ENCODE measurements at regions not wholly inside any gene's neighbourhood (a gene's known extent, or its start where the extent isn't known, plus 50 kb on each side); places are given as distances from the start of the nearest gene placed in this dataset.
"Not testable (repeated sequence)": the region's sequence is repeated elsewhere in the genome, so short reads cannot be mapped to it uniquely, and the experiment has no call there.

GRCh38 chr3:64440498-64440897 is 215.2 kb upstream of the PRICKLE2 start:
- Histone ChIP-seq H3K4me3 (ENCODE audit: severe bottlenecking) (no peak overlapping the region), H3K36me3 (ENCODE audit: low read depth) (no peaks in the 10 kb centered on the region), H3K9me3 (ENCODE audit: severe bottlenecking) (no peaks in the 10 kb centered on the region), H3K27ac (ENCODE audit: poor library complexity, severe bottlenecking) (peak overlapping the region; percentile 27), H3K27me3 (ENCODE audit: insufficient read depth, poor library complexity, severe bottlenecking) (peaks cover 6% of the 10 kb centered on the region), H3K4me1 (ENCODE audit: insufficient read depth, poor library complexity, severe bottlenecking) (peaks cover 15% of the 10 kb centered on the region)
- DNase-seq (ENCODE audit: low spot score) (no peak), ATAC-seq (ENCODE audit: low read depth) (peak; percentile 81)
- TF ChIP-seq CTCF (IDR thresholded peaks at IDR 0.05; ENCODE audit: poor library complexity, severe bottlenecking), result no peak

GRCh38 chr3:64438812-64439211 is 213.5 kb upstream of the PRICKLE2 start:
- H3K4me1 ChIP-seq (ENCODE audit: insufficient read depth, poor library complexity, severe bottlenecking), result peaks cover 15% of the 10 kb centered on the region
- H3K36me3 ChIP-seq (ENCODE audit: low read depth), result no peaks in the 10 kb centered on the region
- H3K27ac ChIP-seq (ENCODE audit: poor library complexity, severe bottlenecking), result no peak overlapping the region
- no peaks in the 10 kb centered on the region for H3K9me3 ChIP-seq (ENCODE audit: severe bottlenecking)
- DNase-seq (ENCODE audit: low spot score) (no peak), ATAC-seq (ENCODE audit: low read depth) (no peak)
- TF ChIP-seq CTCF (IDR thresholded peaks at IDR 0.05; ENCODE audit: poor library complexity, severe bottlenecking), result no peak
- no peaks in the 10 kb centered on the region for H3K27me3 ChIP-seq (ENCODE audit: insufficient read depth, poor library complexity, severe bottlenecking)
- H3K4me3 ChIP-seq (ENCODE audit: severe bottlenecking), result no peak overlapping the region

GRCh38 chr3:64438066-64438465 is 212.8 kb upstream of the PRICKLE2 start:
- TF ChIP-seq CTCF (IDR thresholded peaks at IDR 0.05; ENCODE audit: poor library complexity, severe bottlenecking), result no peak
- H3K27me3 ChIP-seq (ENCODE audit: insufficient read depth, poor library complexity, severe bottlenecking), result no peaks in the 10 kb centered on the region
- H3K27ac ChIP-seq (ENCODE audit: poor library complexity, severe bottlenecking), result no peak overlapping the region
- peaks cover 15% of the 10 kb centered on the region for H3K4me1 ChIP-seq (ENCODE audit: insufficient read depth, poor library complexity, severe bottlenecking)
- DNase-seq (ENCODE audit: low spot score), result no peak
- no peak for ATAC-seq (ENCODE audit: low read depth)
- H3K36me3 ChIP-seq (ENCODE audit: low read depth), result no peaks in the 10 kb centered on the region
- H3K4me3 ChIP-seq (ENCODE audit: severe bottlenecking), result no peak overlapping the region
- no peaks in the 10 kb centered on the region for H3K9me3 ChIP-seq (ENCODE audit: severe bottlenecking)

- no peak for TF ChIP-seq CTCF (IDR thresholded peaks at IDR 0.05; ENCODE audit: poor library complexity, severe bottlenecking)
- ATAC-seq (ENCODE audit: low read depth), result no peak
- Histone ChIP-seq H3K27me3 (ENCODE audit: insufficient read depth, poor library complexity, severe bottlenecking) (no peaks in the 10 kb centered on the region), H3K27ac (ENCODE audit: poor library complexity, severe bottlenecking) (no peak overlapping the region), H3K36me3 (ENCODE audit: low read depth) (no peaks in the 10 kb centered on the region), H3K4me1 (ENCODE audit: insufficient read depth, poor library complexity, severe bottlenecking) (peaks cover 15% of the 10 kb centered on the region), H3K9me3 (ENCODE audit: severe bottlenecking) (no peaks in the 10 kb centered on the region), H3K4me3 (ENCODE audit: severe bottlenecking) (no peak overlapping the region)
- no peak for DNase-seq (ENCODE audit: low spot score)
Measured at GRCh38 chr3:64437131-64437530, 211.9 kb upstream of the PRICKLE2 start.

- not testable (repeated sequence) for H3K9me3 ChIP-seq (ENCODE audit: severe bottlenecking); H3K36me3 ChIP-seq (ENCODE audit: low read depth); H3K27me3 ChIP-seq (ENCODE audit: insufficient read depth, poor library complexity, severe bottlenecking); H3K27ac ChIP-seq (ENCODE audit: poor library complexity, severe bottlenecking); ATAC-seq (ENCODE audit: low read depth); H3K4me3 ChIP-seq (ENCODE audit: severe bottlenecking); DNase-seq (ENCODE audit: low spot score); H3K4me1 ChIP-seq (ENCODE audit: insufficient read depth, poor library complexity, severe bottlenecking)
Measured at GRCh38 chr3:64435023-64435422, 209.8 kb upstream of the PRICKLE2 start.
